HCT116 (cell line): ENCODE measurements at regions not wholly inside any gene's neighbourhood (a gene's known extent, or its start where the extent isn't known, plus 50 kb on each side); places are given as distances from the start of the nearest gene placed in this dataset.

Experiments
- ATAC-seq: fragments of 200-7000 bp; cut with Tn5 transposase; 2 replicates; pipeline ENCODE4 v1.9.1; 2020; ENCODE audit warnings: mild to moderate bottlenecking, moderate library complexity
- BruUV-seq: library from RNA; stranded (reverse); fragments of 400-500 nt; replicated peaks from 2 replicates; lab custom pipeline; 2021; lab: Mats Ljungman, UMichigan
- CTCF ChIA-PET: fragments of 300-600 bp; sonication (Branson Sonifier 250); formaldehyde crosslinking; loops from one replicate; lab custom pipeline; 2021; ENCODE audit warnings: antibody characterized with exemption; lab: Charles Lee
- POLR2A ChIA-PET: fragments of 300-600, 350-600 bp; sonication (Branson Sonifier 250); formaldehyde crosslinking; loops from one replicate; lab custom pipeline; 2021; ENCODE audit warnings: antibody characterized with exemption; lab: Charles Lee
- RAD21 ChIA-PET, 2 experiments: fragments of 300-600 bp; sonication (Branson Sonifier 250); formaldehyde crosslinking; loops; one replicate each; lab custom pipeline; 2023; ENCODE audit warnings: low total read pairs in 2 of 2; ENCODE audit not compliant: uncharacterized antibody in 2 of 2, unreplicated experiment in 2 of 2, low non-redundant PET in 1 of 2; lab: Charles Lee
- DNase-seq: peaks from one replicate; pipeline ENCODE4 v3.0.0-alpha.2; 2010; ENCODE audit warnings: low read depth, low spot score
- H2AFZ ChIP-seq: fragments of 200-600 bp; shearing (Covaris generic), sonication (generic); 2 replicates; pipeline ENCODE4 v1.6.1; 2017; ENCODE audit warnings: low read depth, mixed run types, mixed read lengths, antibody characterized with exemption, low read length; ENCODE audit not compliant: poor library complexity, severe bottlenecking
- H3K27ac ChIP-seq: 2 replicates; pipeline ENCODE4 v1.5.1; 2012; ENCODE audit warnings: low read depth, low read length
- H3K27me3 ChIP-seq: fragments of 200-600 bp; sonication (generic); 2 replicates; pipeline ENCODE4 v1.6.1; 2016; ENCODE audit warnings: mixed run types, low read length, mixed read lengths; ENCODE audit not compliant: insufficient read depth
- H3K36me3 ChIP-seq, 2 experiments: fragments of 200-500 bp in 1 of 2; fragments of 200-600 bp in 1 of 2; sonication (Bioruptor generic) in 1 of 2; sonication (generic) in 1 of 2; 2 replicates each; pipeline versions ENCODE4 v1.5.1 to v1.6.1; 2014 to 2016; ENCODE audit warnings: low read length in 2 of 2, inconsistent platforms in 1 of 2, mixed read lengths in 1 of 2, mixed run types in 1 of 2; ENCODE audit not compliant: insufficient read depth in 2 of 2, control insufficient read depth in 1 of 2
- H3K4me1 ChIP-seq, 2 experiments: fragments of 200-600 bp in 1 of 2; sonication (generic) in 1 of 2; 2 replicates each; pipeline versions ENCODE4 v1.5.1 to v1.6.1; 2012 to 2017; ENCODE audit warnings: low read length in 2 of 2, inconsistent platforms in 1 of 2, mild to moderate bottlenecking in 1 of 2, mixed read lengths in 1 of 2, mixed run types in 1 of 2, moderate library complexity in 1 of 2; ENCODE audit not compliant: insufficient read depth in 2 of 2, control insufficient read depth in 1 of 2
- H3K4me2 ChIP-seq: fragments of 200-600 bp; sonication (generic); 2 replicates; pipeline ENCODE4 v1.6.1; 2017; ENCODE audit warnings: mixed run types, low read length, mixed read lengths
- H3K4me3 ChIP-seq, 2 experiments: fragments of 200-600 bp in 1 of 2; sonication (generic) in 1 of 2; replicated peaks in 1 of 2; 2 replicates each; pipeline ENCODE4 v1.5.1; 2011 to 2016; ENCODE audit warnings: low read length in 2 of 2, control low read depth in 1 of 2, low read depth in 1 of 2, mild to moderate bottlenecking in 1 of 2, mixed read lengths in 1 of 2, mixed run types in 1 of 2
- H3K79me2 ChIP-seq: fragments of 200-600 bp; sonication (generic); 2 replicates; pipeline ENCODE4 v1.6.1; 2017; ENCODE audit warnings: mild to moderate bottlenecking, mixed run types, low read length, moderate library complexity, mixed read lengths; ENCODE audit not compliant: insufficient read depth
- H3K9ac ChIP-seq: fragments of 200-600 bp; sonication (generic); 2 replicates; pipeline ENCODE4 v1.6.1; 2016; ENCODE audit warnings: low read length, mixed read lengths
- H3K9me2 ChIP-seq: fragments of 200-600 bp; sonication (generic), shearing (Covaris generic); 2 replicates; pipeline ENCODE4 v1.6.1; 2017; ENCODE audit warnings: mixed run types, mild to moderate bottlenecking, moderate library complexity; ENCODE audit not compliant: insufficient read depth
- H3K9me3 ChIP-seq, 2 experiments: fragments of 200-500 bp in 1 of 2; fragments of 200-600 bp in 1 of 2; sonication (Bioruptor generic) in 1 of 2; sonication (generic) in 1 of 2; 2 replicates each; pipeline ENCODE4 v1.6.1; 2014 to 2017; ENCODE audit warnings: low read length in 2 of 2, mixed read lengths in 2 of 2, inconsistent platforms in 1 of 2, low read depth in 1 of 2, mild to moderate bottlenecking in 1 of 2, mixed run types in 1 of 2, moderate library complexity in 1 of 2; ENCODE audit not compliant: control insufficient read depth in 1 of 2, insufficient read depth in 1 of 2
- H4K20me1 ChIP-seq: fragments of 200-600 bp; sonication (generic), shearing (Covaris generic); 2 replicates; pipeline ENCODE4 v1.6.1; 2017; ENCODE audit warnings: mixed run types, mild to moderate bottlenecking, moderate library complexity; ENCODE audit not compliant: insufficient read depth
- EZH2 ChIP-seq: fragments of 200-600 bp; sonication (generic); IDR thresholded peaks from 2 replicates; pipeline ENCODE4 v1.6.1; 2017; ENCODE audit warnings: antibody characterized with exemption, mixed run types
- EZH2phosphoT487 ChIP-seq: fragments of 200-600 bp; IDR thresholded peaks from 2 replicates; pipeline ENCODE4 v1.6.1; 2018; ENCODE audit warnings: antibody characterized with exemption, borderline replicate concordance
- FOSL1 ChIP-seq: IDR thresholded peaks from 2 replicates; pipeline ENCODE4 v1.6.1; 2012; ENCODE audit warnings: low read depth
- SIN3A ChIP-seq: IDR thresholded peaks from 2 replicates; pipeline ENCODE4 v1.6.1; 2012; ENCODE audit warnings: low read depth
- SP1 ChIP-seq: IDR thresholded peaks from 2 replicates; pipeline ENCODE4 v1.6.1; 2012; ENCODE audit warnings: low read depth
- SRF ChIP-seq: IDR thresholded peaks from 2 replicates; pipeline ENCODE4 v1.6.1; 2012; ENCODE audit warnings: low read depth
- TCF7L2 ChIP-seq: IDR thresholded peaks from 2 replicates; pipeline ENCODE4 v1.7.0; 2011; ENCODE audit warnings: borderline replicate concordance, inconsistent platforms; ENCODE audit not compliant: insufficient read depth, insufficient read length; ENCODE audit errors: extremely low read depth
- intact Hi-C: fragments of 100-400 bp; cut with micrococcal nuclease; formaldehyde crosslinking; loops from 2 replicates; pipeline ENCODE4 v1.10.0; 2022
- TF ChIP-seq, protein P1 (sequence below): IDR thresholded peaks from 2 replicates; pipeline ENCODE4 v1.6.1; 2011; ENCODE audit warnings: mild to moderate bottlenecking, low read length, moderate library complexity; ENCODE audit not compliant: insufficient replicate concordance; ENCODE audit errors: extremely low read depth

DNA sequence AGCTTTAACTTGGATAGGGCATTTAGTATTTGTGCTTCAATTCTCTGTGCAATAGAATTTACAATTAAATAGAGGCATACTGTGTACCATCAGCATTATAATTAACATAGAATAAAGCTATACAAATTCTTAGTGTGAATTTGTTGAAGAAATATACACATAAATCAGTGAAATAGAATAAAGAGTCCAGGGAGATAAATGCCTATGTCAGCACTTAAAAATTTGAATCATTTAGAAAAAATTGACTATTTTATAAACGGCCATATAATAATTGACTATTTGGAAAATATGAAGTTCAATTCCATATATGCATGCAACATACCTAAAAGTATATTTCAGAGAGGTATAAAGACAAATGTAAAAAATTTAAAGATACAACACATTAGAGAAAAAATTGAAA is 348.7 kb downstream of the NR4A2 start (continued):
- no peak for TF ChIP-seq TCF7L2

DNA sequence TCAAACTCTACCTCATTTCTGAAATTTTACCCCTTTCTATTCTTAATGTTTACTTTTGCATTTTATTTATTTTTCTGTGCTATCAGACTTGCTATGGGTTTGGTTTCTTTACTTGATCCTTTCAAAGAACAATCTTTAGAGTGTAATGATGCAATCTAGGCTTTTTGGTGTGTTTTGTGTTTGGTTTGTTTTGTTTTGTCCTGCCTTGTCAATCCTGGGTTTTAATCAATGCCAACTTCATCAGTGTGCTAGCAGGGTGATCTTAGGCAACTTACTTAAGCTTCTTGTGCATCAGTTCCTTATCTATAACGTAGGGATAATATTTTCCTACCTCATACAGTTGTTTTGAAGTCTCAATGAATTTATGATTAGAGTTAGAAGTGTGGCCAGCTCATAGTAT is 350.4 kb downstream of the NR4A2 start:
- RAD21 ChIA-PET: no interaction called here
- no peaks in the 10 kb centered on the region for H3K9me2 ChIP-seq
- no peak overlapping the region for H3K9ac ChIP-seq
- POLR2A ChIA-PET: no interaction called here
- intact Hi-C loops: no loop called here
- H2AFZ ChIP-seq: no peak overlapping the region
- no peaks in the 10 kb centered on the region for H3K36me3 ChIP-seq
- H3K4me3 ChIP-seq: no peak overlapping the region
- H3K27ac ChIP-seq: no peak overlapping the region
- ATAC-seq (no peak), DNase-seq (no peak)
- no peaks in the 10 kb centered on the region for H3K79me2 ChIP-seq
- no peaks in the 10 kb centered on the region for H3K4me1 ChIP-seq
- no peaks in the 10 kb centered on the region for H4K20me1 ChIP-seq
- TF ChIP-seq, protein P1, sequence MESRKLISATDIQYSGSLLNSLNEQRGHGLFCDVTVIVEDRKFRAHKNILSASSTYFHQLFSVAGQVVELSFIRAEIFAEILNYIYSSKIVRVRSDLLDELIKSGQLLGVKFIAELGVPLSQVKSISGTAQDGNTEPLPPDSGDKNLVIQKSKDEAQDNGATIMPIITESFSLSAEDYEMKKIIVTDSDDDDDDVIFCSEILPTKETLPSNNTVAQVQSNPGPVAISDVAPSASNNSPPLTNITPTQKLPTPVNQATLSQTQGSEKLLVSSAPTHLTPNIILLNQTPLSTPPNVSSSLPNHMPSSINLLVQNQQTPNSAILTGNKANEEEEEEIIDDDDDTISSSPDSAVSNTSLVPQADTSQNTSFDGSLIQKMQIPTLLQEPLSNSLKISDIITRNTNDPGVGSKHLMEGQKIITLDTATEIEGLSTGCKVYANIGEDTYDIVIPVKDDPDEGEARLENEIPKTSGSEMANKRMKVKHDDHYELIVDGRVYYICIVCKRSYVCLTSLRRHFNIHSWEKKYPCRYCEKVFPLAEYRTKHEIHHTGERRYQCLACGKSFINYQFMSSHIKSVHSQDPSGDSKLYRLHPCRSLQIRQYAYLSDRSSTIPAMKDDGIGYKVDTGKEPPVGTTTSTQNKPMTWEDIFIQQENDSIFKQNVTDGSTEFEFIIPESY: no peak
- TF ChIP-seq SP1: no peak
- TF ChIP-seq FOSL1: no peak
- no peak for TF ChIP-seq EZH2
- TF ChIP-seq SRF: no peak
- TF ChIP-seq SIN3A: no peak
- TF ChIP-seq EZH2phosphoT487: no peak
- TF ChIP-seq, all 23 proteins: peak for 0
- no peaks in the 10 kb centered on the region for H3K9me3 ChIP-seq
- BruUV-seq: no TSS peak
- CTCF ChIA-PET: no interaction called here
- no peaks in the 10 kb centered on the region for H3K27me3 ChIP-seq
- no peak overlapping the region for H3K4me2 ChIP-seq
